GM21381 (cell line): ENCODE measurements at regions not wholly inside any gene's neighbourhood (a gene's known extent, or its start where the extent isn't known, plus 50 kb on each side); places are given as distances from the start of the nearest gene placed in this dataset.

Source experiments
- ATAC-seq: cut with Tn5 transposase; IDR thresholded peaks from one replicate; pipeline ENCODE4 v1.9.1; 2021; ENCODE audit warnings: mild to moderate bottlenecking, moderate library complexity; ENCODE audit not compliant: unreplicated experiment

DNA sequence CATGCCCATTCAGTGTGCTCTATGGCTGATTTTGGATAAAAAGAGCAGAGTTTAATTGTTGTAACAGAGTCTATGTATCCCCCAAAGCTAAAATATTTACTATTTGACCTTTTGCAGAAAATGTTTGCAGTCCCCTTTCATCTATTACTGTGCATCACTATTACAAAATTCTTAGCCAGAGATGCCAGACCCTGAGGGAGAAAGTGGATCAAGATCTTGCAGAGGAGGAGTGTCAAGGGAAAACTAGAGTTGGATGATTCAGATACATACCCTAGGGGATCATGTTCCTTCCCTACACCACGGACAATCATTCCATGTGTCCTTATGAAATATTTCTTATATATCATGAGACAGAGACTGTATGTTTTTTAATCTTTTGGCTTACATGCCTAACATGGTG, 68.6 kb upstream of the TPRG1 start:
- ATAC-seq, result no peak

DNA sequence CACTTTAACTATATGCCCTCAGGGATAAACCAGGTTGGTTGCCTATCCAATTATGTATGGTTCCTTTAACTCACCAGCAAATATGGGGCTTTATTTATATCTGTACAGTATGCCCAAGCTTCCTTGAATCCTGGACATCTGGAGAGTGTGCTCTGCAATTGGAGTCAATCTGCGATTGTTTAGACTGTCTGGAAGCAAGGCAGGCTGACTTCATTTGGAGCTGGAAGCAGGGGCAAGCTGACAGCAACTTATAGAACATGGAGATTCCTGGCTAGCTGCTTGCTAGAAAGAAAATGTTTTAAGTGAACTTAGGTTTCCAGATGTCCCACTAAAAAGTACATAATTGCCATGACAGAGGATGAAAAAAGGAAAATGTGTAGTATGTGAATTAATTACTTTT, 63.7 kb upstream of the TPRG1 start:
- ATAC-seq, result no peak

DNA sequence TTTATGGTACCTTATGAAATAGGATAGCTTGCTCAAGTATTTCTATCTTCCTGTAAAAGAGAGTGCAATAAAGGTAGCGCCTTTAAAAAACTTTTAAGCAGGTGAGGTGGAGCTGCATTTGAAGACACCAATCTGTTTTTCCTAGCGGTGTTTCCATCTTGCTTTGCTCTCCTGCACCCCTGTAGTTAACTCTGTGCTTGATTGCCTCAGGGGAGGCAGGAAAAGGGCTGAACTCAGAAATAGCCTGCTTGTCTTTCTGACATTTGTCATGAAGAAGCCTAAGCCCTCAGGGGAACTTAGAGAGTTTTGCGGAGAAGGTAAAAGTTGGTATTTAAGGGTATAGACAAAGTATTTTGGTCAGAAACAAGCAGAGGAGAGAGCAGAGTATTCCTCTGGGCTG, 63.0 kb upstream of the TPRG1 start:
- ATAC-seq, result no peak

GRCh38 chr3:189109145-189109544, 62.6 kb upstream of the TPRG1 start:
- no peak for ATAC-seq

- ATAC-seq, result no peak
Observed at GRCh38 chr3:189117087-189117486, 54.7 kb upstream of the TPRG1 start.

DNA sequence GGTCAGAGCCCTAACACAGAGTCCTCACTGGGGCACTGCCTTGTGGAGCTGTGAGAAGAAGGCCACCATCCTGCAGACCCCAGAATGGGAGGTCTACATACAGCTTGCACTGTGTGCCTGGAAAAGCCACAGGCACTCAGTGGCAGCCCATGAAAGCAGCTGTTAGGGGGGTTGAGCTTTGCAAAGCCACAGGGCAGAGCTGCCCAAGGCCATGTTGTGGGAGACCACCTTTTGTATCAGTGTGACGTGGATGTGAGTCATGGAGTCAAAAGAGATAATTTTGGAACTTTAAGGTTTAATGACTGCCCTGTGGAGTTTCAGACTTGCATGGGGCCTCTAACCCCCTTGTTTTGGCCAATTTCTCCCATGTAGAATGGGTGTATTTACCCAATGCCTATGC, 52.9 kb upstream of the TPRG1 start:
- no peak for ATAC-seq

GRCh38 chr3:189119950-189120349, 51.8 kb upstream of the TPRG1 start:
- ATAC-seq, result no peak

DNA sequence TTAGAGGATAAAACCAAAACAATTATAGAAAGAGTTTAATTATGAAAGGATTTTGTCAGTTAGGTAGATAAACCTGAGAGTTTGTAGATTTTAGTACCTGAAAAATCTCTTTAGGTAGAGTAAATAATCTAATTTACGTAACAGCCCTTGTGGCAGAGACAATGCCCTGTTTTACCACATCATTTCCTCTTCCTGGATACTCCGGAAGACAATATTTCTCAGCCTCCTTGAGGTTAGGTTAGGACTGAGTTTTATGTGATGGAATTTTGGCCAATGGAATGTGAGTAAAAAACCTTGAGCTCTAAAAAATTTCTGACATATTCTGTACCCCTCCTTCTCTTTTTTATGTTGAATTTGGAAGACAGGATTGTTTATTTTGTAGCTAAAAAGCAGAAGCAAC, 50.7 kb upstream of the TPRG1 start:
- ATAC-seq, result no peak
